Prostate gland (tissue), 2 donors: ENCODE measurements at regions not wholly inside any gene's neighbourhood (a gene's known extent, or its start where the extent isn't known, plus 50 kb on each side); places are given as distances from the start of the nearest gene placed in this dataset.

Experiments
- POLR2AphosphoS5 ChIP-seq: sonication (generic); formaldehyde crosslinking; IDR thresholded peaks from one replicate; pipeline ENCODE4 v1.6.1; 2017; ENCODE audit warnings: antibody characterized with exemption
- TF ChIP-seq, protein P1 (sequence below), 4 experiments: fragments of 200-600 bp in 2 of 4; fragments of 450-650 bp in 2 of 4; sonication (generic) in 2 of 4; IDR thresholded peaks; 1 replicate in 3 of 4; 2 replicates in 1 of 4; pipeline ENCODE4 v1.5.1; 2016 to 2019; ENCODE audit warnings: antibody characterized with exemption in 4 of 4, mild to moderate bottlenecking in 2 of 4, moderate library complexity in 2 of 4

DNA sequence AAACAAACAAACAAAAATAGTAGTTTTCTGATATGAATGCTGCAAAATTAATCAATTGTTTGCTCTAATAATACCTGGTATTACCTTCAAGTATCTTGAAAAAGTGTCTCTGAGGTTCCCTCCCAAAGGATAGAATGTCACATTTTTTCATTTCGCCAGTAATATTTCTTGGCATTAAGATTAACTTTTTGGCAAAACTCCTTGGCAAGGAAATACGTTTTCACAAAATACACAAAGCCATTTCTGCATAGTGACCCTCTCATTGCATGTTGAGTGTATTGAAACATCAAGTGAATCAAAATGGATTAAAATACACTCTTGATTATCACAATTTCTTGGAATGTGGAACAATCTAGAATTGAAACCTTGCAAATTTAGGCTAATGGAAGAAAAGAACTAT is 230.5 kb downstream of the ATPSCKMT start:
- TF ChIP-seq, protein P1, sequence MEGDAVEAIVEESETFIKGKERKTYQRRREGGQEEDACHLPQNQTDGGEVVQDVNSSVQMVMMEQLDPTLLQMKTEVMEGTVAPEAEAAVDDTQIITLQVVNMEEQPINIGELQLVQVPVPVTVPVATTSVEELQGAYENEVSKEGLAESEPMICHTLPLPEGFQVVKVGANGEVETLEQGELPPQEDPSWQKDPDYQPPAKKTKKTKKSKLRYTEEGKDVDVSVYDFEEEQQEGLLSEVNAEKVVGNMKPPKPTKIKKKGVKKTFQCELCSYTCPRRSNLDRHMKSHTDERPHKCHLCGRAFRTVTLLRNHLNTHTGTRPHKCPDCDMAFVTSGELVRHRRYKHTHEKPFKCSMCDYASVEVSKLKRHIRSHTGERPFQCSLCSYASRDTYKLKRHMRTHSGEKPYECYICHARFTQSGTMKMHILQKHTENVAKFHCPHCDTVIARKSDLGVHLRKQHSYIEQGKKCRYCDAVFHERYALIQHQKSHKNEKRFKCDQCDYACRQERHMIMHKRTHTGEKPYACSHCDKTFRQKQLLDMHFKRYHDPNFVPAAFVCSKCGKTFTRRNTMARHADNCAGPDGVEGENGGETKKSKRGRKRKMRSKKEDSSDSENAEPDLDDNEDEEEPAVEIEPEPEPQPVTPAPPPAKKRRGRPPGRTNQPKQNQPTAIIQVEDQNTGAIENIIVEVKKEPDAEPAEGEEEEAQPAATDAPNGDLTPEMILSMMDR (IDR thresholded peaks at IDR 0.05) = no peak
- TF ChIP-seq POLR2AphosphoS5 = no peak
